ENCODE measurements at regions not wholly inside any gene's neighbourhood (a gene's known extent, or its start where the extent isn't known, plus 50 kb on each side); places are given as distances from the start of the nearest gene placed in this dataset.

GRCh38 chr6:120853489-120853888, 480.8 kb downstream of the TBC1D32 start:
- DNase-seq (ENCODE audit: low spot score) (no peak), FAIRE-seq (no peak), ATAC-seq (no peak)
- no peaks in the 10 kb centered on the region; the same call in 1 of the 2 replicates for H4K20me1 ChIP-seq (ENCODE audit: insufficient read depth, low read length)
- H3K27me3 ChIP-seq (ENCODE audit: control insufficient read depth in 1 of 2, insufficient read depth in 2 of 2, low read length in 2 of 2), result no peaks in the 10 kb centered on the region
- CTCF ChIA-PET (ENCODE audit: low intra/inter-chr PET ratio, low total read pairs), result no interaction called here
- no peak overlapping the region for H3K4me3 ChIP-seq (replicated peaks in 1 of 3; ENCODE audit: insufficient read depth in 1 of 3, low read depth in 2 of 3, low read length in 3 of 3)
- no TSS peak for BruUV-seq (replicated peaks)
- no peak overlapping the region for H2AFZ ChIP-seq (ENCODE audit: low read length)
- 0% methylated on average over 2 of the region's 2 CpGs for WGBS (ENCODE audit: low lambda C conversion rate)
- H3K9me3 ChIP-seq (ENCODE audit: low read length), result no peaks in the 10 kb centered on the region
- no peaks in the 10 kb centered on the region for H3K36me3 ChIP-seq (replicated peaks in 1 of 2; ENCODE audit: control insufficient read depth in 1 of 2, insufficient read depth in 2 of 2, low read length in 2 of 2)
- no peaks in the 10 kb centered on the region for H3K4me1 ChIP-seq (ENCODE audit: insufficient read depth, low read length)
- no peak for TF ChIP-seq POLR2G (IDR thresholded peaks at IDR 0.05; ENCODE audit: low read depth, low read length)
- TF ChIP-seq ZNF672 (CRISPR knock-in tag; IDR thresholded peaks at IDR 0.05), result no peak
- no peak for TF ChIP-seq GTF2F1 (IDR thresholded peaks at IDR 0.05; ENCODE audit: low read length)
- no peak for TF ChIP-seq ZNF326 (CRISPR knock-in tag; IDR thresholded peaks at IDR 0.05; ENCODE audit: borderline replicate concordance)
- TF ChIP-seq HIC2 (CRISPR knock-in tag; IDR thresholded peaks at IDR 0.05; ENCODE audit: low read depth), result no peak
- no peak for TF ChIP-seq PRDM15 (CRISPR knock-in tag; IDR thresholded peaks at IDR 0.05)
- no peak for TF ChIP-seq KMT2B (CRISPR knock-in tag; IDR thresholded peaks at IDR 0.05)
- no peak for TF ChIP-seq HMGXB3 (CRISPR knock-in tag; IDR thresholded peaks at IDR 0.05; ENCODE audit: borderline replicate concordance)
- no peak for TF ChIP-seq HNRNPK (IDR thresholded peaks at IDR 0.05; ENCODE audit: low read depth, low read length, poor library complexity, severe bottlenecking)
- TF ChIP-seq LRRFIP1 (CRISPR knock-in tag; conservative IDR thresholded peaks at IDR 0.05), result no peak
- TF ChIP-seq FOXK1 (CRISPR knock-in tag; IDR thresholded peaks at IDR 0.05; ENCODE audit: borderline replicate concordance, low read depth), result no peak
- no peak for TF ChIP-seq ZNF816 (CRISPR knock-in tag; IDR thresholded peaks at IDR 0.05; ENCODE audit: borderline replicate concordance)
- TF ChIP-seq TEAD2 (CRISPR knock-in tag; IDR thresholded peaks at IDR 0.05), result no peak
- no peak overlapping the region for H3K27ac ChIP-seq (ENCODE audit: extremely low read length, insufficient read depth, low read length)
- no peaks in the 10 kb centered on the region for H3K79me2 ChIP-seq (ENCODE audit: insufficient read depth, low read length)
- intact Hi-C loops (cut with micrococcal nuclease; ENCODE audit: unreplicated experiment), result no loop called here
- H3K4me2 ChIP-seq (ENCODE audit: low read depth, low read length), result no peak overlapping the region
- in situ Hi-C loops (cut with HindIII; ENCODE audit: extremely low pct_ligation_motif_present, low pct_unique_long_range_greater_than_20kb), result no loop called here
- POLR2A ChIA-PET, result no interaction called here
- no peak overlapping the region for H3K9ac ChIP-seq (ENCODE audit: insufficient read depth, low read depth, low read length)
